ENCODE measurements at regions not wholly inside any gene's neighbourhood (a gene's known extent, or its start where the extent isn't known, plus 50 kb on each side); places are given as distances from the start of the nearest gene placed in this dataset.

GRCh38 chr13:88162076-88162702 lies 491.0 kb downstream of the SLITRK5 start:
- ATAC-seq (ENCODE audit: low read depth) (no peak), DNase-seq (no peak)
- Mint-ChIP-seq H3K4me3 (no peak overlapping the region), H3K9me3 (peaks cover 3% of the 10 kb centered on the region), H3K27ac (no peak overlapping the region), H3K27me3 (no peaks in the 10 kb centered on the region), H3K4me1 (no peaks in the 10 kb centered on the region), H3K36me3 (no peaks in the 10 kb centered on the region)
- POLR2A ChIA-PET: no interaction called here

DNA sequence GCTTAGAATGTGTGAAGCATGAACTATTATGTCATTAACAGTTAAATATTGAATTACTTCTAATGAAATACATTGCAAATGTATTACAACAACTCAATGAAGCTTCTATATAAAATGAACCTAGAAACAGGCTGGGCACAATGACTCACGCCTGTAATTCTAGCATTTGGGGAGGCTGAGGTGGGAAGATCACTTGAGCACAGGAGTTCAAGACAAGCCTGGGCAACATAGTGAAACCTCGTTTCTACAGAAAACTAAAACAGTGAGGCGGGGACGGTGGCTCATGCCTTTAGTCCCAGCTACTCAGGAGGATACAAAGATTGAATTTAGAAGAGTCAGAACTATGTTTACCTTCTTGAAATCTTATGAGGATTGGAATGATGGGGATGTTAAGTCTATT lies 505.1 kb downstream of the SLITRK5 start:
- DNase-seq: no peak
- Mint-ChIP-seq H3K9me3 (peaks cover 3% of the 10 kb centered on the region), H3K27me3 (no peaks in the 10 kb centered on the region), H3K27ac (no peak overlapping the region), H3K4me1 (no peaks in the 10 kb centered on the region), H3K4me3 (no peak overlapping the region), H3K36me3 (no peaks in the 10 kb centered on the region)
- ATAC-seq (ENCODE audit: low read depth): no peak
- POLR2A ChIA-PET: no interaction called here

- Mint-ChIP-seq H3K36me3 (no peaks in the 10 kb centered on the region), H3K27ac (no peak overlapping the region), H3K27me3 (no peaks in the 10 kb centered on the region), H3K9me3 (peaks cover 1% of the 10 kb centered on the region), H3K4me1 (no peaks in the 10 kb centered on the region), H3K4me3 (no peak overlapping the region)
- POLR2A ChIA-PET: no interaction called here
- no peak for ATAC-seq (ENCODE audit: low read depth)
- DNase-seq: no peak
These were observed 512.3 kb downstream of the SLITRK5 start for GRCh38 chr13:88183440-88183839.

GRCh38 chr13:88188986-88189385 lies 517.8 kb downstream of the SLITRK5 start:
- DNase-seq (no peak), ATAC-seq (ENCODE audit: low read depth) (no peak)
- H3K4me1 Mint-ChIP-seq: no peaks in the 10 kb centered on the region
- H3K9me3 Mint-ChIP-seq: no peaks in the 10 kb centered on the region
- H3K4me3 Mint-ChIP-seq: no peak overlapping the region
- no peak overlapping the region for H3K27ac Mint-ChIP-seq
- POLR2A ChIA-PET: no interaction called here
- no peaks in the 10 kb centered on the region for H3K27me3 Mint-ChIP-seq
- H3K36me3 Mint-ChIP-seq: no peaks in the 10 kb centered on the region

GRCh38 chr13:88189728-88190127 lies 518.6 kb downstream of the SLITRK5 start:
- Mint-ChIP-seq H3K27me3 (no peaks in the 10 kb centered on the region), H3K4me1 (no peaks in the 10 kb centered on the region), H3K36me3 (no peaks in the 10 kb centered on the region), H3K27ac (no peak overlapping the region), H3K9me3 (no peaks in the 10 kb centered on the region), H3K4me3 (no peak overlapping the region)
- no peak for ATAC-seq (ENCODE audit: low read depth)
- POLR2A ChIA-PET: no interaction called here
- no peak for DNase-seq

GRCh38 chr13:88196106-88196505 lies 524.9 kb downstream of the SLITRK5 start:
- Mint-ChIP-seq H3K27ac (no peak overlapping the region), H3K27me3 (no peaks in the 10 kb centered on the region), H3K9me3 (peaks cover 6% of the 10 kb centered on the region), H3K4me1 (no peaks in the 10 kb centered on the region), H3K4me3 (no peak overlapping the region), H3K36me3 (no peaks in the 10 kb centered on the region)
- ATAC-seq (ENCODE audit: low read depth) (no peak), DNase-seq (no peak)
- POLR2A ChIA-PET: no interaction called here

DNA sequence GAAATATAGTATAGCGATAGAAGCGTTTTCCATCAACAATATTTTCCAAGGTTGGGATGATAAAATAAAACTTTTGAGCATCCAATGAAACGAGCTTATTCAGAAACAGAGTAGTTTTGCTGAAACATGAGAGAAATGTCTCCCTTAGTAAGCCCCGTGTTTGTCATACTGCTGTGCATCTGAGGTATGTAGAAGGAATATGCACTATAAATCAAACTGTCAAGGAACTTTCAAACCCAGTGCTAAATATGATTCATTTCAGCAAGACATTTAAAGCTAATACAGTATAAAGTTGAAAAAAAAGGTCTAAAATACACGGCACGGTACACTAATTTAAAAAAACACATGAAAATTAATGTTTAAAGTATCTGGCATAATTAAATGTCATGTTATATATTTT lies 546.2 kb downstream of the SLITRK5 start:
- H3K36me3 Mint-ChIP-seq: no peaks in the 10 kb centered on the region
- peaks cover 2% of the 10 kb centered on the region for H3K9me3 Mint-ChIP-seq
- H3K27me3 Mint-ChIP-seq: no peaks in the 10 kb centered on the region
- H3K4me1 Mint-ChIP-seq: no peaks in the 10 kb centered on the region
- POLR2A ChIA-PET: no interaction called here
- no peak overlapping the region for H3K4me3 Mint-ChIP-seq
- ATAC-seq (ENCODE audit: low read depth): no peak
- no peak overlapping the region for H3K27ac Mint-ChIP-seq
- DNase-seq: no peak

- peaks cover 2% of the 10 kb centered on the region for H3K9me3 Mint-ChIP-seq
- H3K27me3 Mint-ChIP-seq: no peaks in the 10 kb centered on the region
- ATAC-seq (ENCODE audit: low read depth) (no peak), DNase-seq (no peak)
- no peaks in the 10 kb centered on the region for H3K4me1 Mint-ChIP-seq
- POLR2A ChIA-PET: no interaction called here
- H3K4me3 Mint-ChIP-seq: no peak overlapping the region
- no peaks in the 10 kb centered on the region for H3K36me3 Mint-ChIP-seq
- no peak overlapping the region for H3K27ac Mint-ChIP-seq
These were observed 546.7 kb downstream of the SLITRK5 start for GRCh38 chr13:88217883-88218282.

DNA sequence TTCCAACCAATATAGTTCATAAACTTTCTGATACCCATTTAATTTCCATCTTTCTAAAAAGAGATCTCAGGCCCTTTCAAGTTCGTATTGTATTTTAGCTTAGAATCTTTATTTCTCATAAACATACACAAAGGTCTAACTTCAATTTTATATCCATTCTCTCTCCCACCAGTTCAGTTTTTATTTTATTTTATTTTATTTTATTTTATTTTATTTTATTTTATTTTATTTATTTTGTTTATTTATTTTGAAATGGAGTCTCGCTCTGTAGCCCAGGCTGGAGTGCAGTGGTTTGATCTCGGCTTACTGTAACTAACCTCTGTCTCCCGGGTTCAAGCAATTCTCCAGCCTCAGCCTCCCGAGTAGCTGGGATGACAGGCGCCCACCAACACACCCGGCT lies 552.8 kb downstream of the SLITRK5 start:
- no peaks in the 10 kb centered on the region for H3K27me3 Mint-ChIP-seq
- no peak overlapping the region for H3K27ac Mint-ChIP-seq
- ATAC-seq (ENCODE audit: low read depth) (no peak), DNase-seq (no peak)
- no peaks in the 10 kb centered on the region for H3K36me3 Mint-ChIP-seq
- POLR2A ChIA-PET: no interaction called here
- H3K4me3 Mint-ChIP-seq: no peak overlapping the region
- H3K4me1 Mint-ChIP-seq: no peaks in the 10 kb centered on the region
- H3K9me3 Mint-ChIP-seq: peaks cover 4% of the 10 kb centered on the region

DNA sequence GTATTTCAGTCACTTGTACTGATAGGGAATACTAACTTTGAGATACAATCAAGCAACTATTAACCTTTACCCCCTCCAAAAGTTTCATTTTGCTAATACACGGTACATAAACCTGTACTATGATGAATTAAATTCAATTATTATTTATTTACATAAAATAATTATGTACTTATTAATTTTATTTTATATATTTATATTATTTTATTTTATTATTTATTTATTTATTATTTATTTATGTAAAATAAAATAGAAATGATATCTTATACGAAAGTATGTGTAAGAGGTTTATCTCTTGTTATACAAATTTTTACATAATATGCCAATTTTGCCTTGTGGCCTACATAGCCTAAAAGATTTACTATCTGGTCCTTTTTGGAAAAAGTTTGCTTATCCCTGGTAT lies 564.3 kb downstream of the SLITRK5 start:
- Mint-ChIP-seq H3K36me3 (no peaks in the 10 kb centered on the region), H3K27ac (no peak overlapping the region), H3K4me3 (no peak overlapping the region), H3K9me3 (no peaks in the 10 kb centered on the region), H3K4me1 (no peaks in the 10 kb centered on the region), H3K27me3 (no peaks in the 10 kb centered on the region)
- DNase-seq (no peak), ATAC-seq (ENCODE audit: low read depth) (no peak)
- POLR2A ChIA-PET: no interaction called here

- Mint-ChIP-seq H3K9me3 (no peaks in the 10 kb centered on the region), H3K27me3 (no peaks in the 10 kb centered on the region), H3K4me1 (no peaks in the 10 kb centered on the region), H3K36me3 (no peaks in the 10 kb centered on the region), H3K27ac (no peak overlapping the region), H3K4me3 (no peak overlapping the region)
- no peak for DNase-seq
- POLR2A ChIA-PET: no interaction called here
- ATAC-seq (ENCODE audit: low read depth): no peak
These were observed 575.1 kb downstream of the SLITRK5 start for GRCh38 chr13:88246239-88246638.

- no peak overlapping the region for H3K27ac Mint-ChIP-seq
- no peaks in the 10 kb centered on the region for H3K9me3 Mint-ChIP-seq
These were observed 577.2 kb downstream of the SLITRK5 start for GRCh38 chr13:88248393-88248792.

DNA sequence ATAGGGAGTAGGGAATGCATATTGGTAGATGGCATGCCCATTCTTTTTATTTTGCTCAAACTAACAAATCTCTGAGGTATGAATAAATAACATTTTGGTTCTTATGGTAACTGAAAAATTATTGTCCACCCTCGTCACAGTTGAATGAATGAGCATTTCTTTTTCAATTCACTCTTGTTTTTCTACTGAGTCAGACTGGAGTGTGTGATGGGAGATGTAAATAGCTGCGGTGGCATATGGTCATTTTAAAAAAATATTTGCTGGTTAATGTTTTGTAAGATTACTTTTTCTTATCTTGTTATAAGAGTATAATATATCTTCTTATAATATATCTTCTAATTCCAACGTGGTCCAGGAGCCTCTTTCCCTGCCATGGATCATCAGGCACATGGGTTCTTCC lies 586.5 kb downstream of the SLITRK5 start:
- no peak overlapping the region for H3K27ac Mint-ChIP-seq
- POLR2A ChIA-PET: no interaction called here
- DNase-seq (no peak), ATAC-seq (ENCODE audit: low read depth) (no peak)
- H3K27me3 Mint-ChIP-seq: no peaks in the 10 kb centered on the region
- H3K36me3 Mint-ChIP-seq: no peaks in the 10 kb centered on the region
- H3K4me3 Mint-ChIP-seq: no peak overlapping the region
- no peaks in the 10 kb centered on the region for H3K4me1 Mint-ChIP-seq
- H3K9me3 Mint-ChIP-seq: peaks cover 2% of the 10 kb centered on the region

More at GRCh38 chr13:88248393-88248792, 577.2 kb downstream of the SLITRK5 start:
- POLR2A ChIA-PET: no interaction called here
- no peaks in the 10 kb centered on the region for H3K36me3 Mint-ChIP-seq
- no peaks in the 10 kb centered on the region for H3K4me1 Mint-ChIP-seq
- no peaks in the 10 kb centered on the region for H3K27me3 Mint-ChIP-seq
- DNase-seq: no peak
- ATAC-seq (ENCODE audit: low read depth): no peak
- H3K4me3 Mint-ChIP-seq: no peak overlapping the region

DNA sequence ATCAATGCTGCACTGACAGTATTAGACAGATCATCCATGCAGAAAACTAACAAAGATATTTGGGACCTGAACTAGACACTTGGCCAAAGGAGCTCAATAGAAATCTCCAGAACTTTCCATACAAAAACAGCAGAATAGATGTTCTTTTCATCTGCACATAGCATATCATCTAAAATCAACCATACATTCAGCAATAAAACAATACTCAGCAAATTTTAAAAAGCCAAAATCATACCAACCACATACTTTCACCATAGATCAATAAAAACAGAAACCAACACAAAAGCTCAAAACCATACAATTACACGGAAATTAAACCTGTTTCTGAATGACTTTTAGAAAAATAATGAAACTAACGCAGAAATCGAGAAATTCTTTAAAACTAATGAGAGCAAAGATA lies 592.6 kb downstream of the SLITRK5 start:
- no peak overlapping the region for H3K4me3 Mint-ChIP-seq
- ATAC-seq (ENCODE audit: low read depth) (no peak), DNase-seq (no peak)
- H3K27me3 Mint-ChIP-seq: no peaks in the 10 kb centered on the region
- POLR2A ChIA-PET: no interaction called here
- no peaks in the 10 kb centered on the region for H3K36me3 Mint-ChIP-seq
- H3K4me1 Mint-ChIP-seq: no peaks in the 10 kb centered on the region
- peaks cover 3% of the 10 kb centered on the region for H3K9me3 Mint-ChIP-seq
- no peak overlapping the region for H3K27ac Mint-ChIP-seq

- POLR2A ChIA-PET: no interaction called here
- Mint-ChIP-seq H3K4me3 (no peak overlapping the region), H3K27me3 (no peaks in the 10 kb centered on the region), H3K36me3 (no peaks in the 10 kb centered on the region), H3K9me3 (peaks cover 3% of the 10 kb centered on the region), H3K27ac (no peak overlapping the region), H3K4me1 (no peaks in the 10 kb centered on the region)
- ATAC-seq (ENCODE audit: low read depth) (no peak), DNase-seq (no peak)
These were observed 610.7 kb downstream of the SLITRK5 start for GRCh38 chr13:88281841-88282240.
